DMS153 treated with DMSO at 0.1 percent for 48 hours (cell line): ENCODE measurements at regions not wholly inside any gene's neighbourhood (a gene's known extent, or its start where the extent isn't known, plus 50 kb on each side); places are given as distances from the start of the nearest gene placed in this dataset.
"Not testable (repeated sequence)": the region's sequence is repeated elsewhere in the genome, so short reads cannot be mapped to it uniquely, and the experiment has no call there.

Experiments used
- DNase-seq: peaks from one replicate; lab custom pipeline; 2025; ENCODE audit not compliant: unreplicated experiment; lab: John Stamatoyannopoulos, UW

DNA sequence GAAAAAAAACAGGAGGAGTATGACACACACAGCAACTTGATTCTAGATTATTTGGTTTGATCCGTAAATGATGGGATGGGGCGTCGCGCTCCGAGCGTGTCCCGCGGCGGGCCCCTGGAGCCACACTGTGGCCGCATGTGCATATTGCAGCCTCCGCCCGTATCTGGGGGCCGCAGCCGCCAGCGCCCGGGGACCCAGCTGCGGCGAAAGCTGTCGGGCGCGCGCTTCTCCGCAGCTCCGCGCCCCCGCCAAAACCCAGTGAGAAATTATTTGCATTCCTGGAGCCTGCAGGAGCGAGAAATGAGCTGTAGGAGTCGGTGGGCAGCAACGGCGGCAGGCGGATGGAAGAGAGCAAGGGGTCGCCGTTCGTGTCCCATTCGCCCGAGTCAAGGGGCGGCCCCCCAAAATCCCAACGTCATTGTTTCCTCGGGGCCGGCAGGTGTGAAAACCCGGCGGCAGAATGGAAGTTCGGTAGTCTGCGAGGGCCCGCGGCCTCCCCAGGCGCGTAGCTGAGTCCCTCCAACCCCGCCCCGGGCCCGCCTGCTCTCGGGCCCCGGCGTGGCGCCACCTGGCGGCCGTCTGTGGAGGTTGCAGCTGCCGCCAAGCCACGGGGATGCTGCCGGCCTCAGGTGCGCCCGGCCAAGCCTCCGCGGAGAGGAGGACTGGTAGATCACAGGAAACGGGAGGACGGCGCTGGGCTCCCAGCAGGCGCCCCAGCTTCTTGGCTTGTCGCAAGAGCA is 86.8 kb downstream of the FAM72B start:
- not testable (repeated sequence) for DNase-seq

DNA sequence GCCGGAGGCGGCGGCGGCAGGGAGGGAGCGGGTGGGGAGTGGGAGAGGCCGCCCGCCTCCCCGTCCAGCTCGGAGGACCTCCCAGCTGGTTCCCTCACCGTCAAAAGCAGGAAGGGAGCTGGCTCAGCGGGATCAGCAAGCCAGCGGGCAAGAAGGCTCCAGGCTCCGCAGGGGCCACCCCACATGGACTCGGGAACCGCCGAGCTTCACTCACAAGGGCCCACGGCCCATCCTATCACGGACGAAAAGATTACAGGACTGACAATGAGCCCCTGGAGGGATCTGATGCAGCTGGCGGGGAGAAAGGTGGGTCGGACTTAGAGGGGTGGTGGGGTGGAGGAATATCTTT is 86.3 kb downstream of the FAM72B start:
- DNase-seq = not testable (repeated sequence)

DNA sequence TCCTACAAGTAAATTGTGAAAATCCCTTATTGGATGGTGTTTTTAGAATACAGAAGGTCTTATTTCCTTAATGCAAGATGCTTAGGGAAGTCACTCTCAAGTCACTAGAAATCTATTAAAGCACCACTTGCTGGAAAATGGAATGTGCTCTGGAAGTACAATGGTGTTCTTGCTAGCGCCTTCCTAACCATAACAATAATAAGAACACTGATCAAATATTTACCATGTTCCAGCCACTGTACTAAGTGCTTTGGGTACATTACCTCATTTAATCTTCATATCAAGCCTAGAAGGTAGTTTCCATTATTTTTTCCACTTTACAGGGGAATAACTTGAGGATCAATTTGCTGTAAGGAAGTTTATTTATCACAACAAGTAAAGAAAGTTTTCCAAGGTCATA is 75.1 kb downstream of the FAM72B start:
- not testable (repeated sequence) for DNase-seq

DNA sequence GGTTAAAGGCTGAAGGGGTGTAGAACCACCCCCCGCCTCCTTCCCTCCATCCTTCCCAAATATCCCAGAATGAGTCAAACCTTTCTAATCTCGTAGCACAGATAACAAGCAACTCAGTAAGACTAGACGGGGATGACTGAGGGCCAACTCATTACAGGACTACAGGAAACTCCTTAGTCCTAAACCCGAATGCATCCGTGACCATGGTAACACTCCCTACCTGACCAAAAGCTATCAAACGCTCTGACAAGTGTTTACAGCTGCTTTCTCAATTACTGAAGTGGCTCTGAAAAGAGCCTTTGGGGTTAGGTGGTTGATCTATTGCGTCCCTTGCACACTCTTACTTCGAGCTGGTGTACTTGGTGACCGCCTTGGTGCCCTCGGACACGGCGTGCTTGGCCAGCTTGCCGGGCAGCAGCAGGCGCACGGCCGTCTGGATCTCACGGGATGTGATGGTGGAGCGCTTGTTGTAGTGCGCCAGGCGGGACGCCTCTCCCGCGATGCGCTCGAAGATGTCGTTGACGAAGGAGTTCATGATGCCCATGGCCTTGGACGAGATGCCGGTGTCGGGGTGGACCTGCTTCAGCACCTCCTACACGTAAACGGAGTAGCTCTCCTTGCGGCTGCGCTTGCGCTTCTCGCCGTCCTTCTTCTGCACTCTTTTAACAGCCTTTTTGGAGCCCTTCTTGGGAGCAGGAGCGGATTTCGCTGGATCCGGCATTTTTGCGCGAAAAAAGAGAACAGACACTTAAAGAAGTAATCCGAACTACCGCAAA is 67.4 kb downstream of the FAM72B start:
- not testable (repeated sequence) for DNase-seq

DNA sequence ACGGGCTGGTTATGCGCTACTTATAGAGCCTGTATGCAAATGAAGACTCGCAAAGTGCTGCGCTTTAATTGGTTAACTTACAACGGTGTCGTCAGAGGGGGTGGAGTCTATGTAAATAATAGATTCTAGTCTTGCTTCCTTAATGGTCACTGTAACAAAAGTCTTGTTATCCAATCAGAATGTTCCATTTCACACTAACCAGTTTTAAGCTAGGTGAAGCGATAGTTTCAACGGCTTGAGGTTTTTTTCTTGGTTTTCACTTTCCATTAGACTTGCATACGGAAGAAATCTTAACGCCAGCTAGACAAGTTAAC is 66.9 kb downstream of the FAM72B start:
- not testable (repeated sequence) for DNase-seq

DNA sequence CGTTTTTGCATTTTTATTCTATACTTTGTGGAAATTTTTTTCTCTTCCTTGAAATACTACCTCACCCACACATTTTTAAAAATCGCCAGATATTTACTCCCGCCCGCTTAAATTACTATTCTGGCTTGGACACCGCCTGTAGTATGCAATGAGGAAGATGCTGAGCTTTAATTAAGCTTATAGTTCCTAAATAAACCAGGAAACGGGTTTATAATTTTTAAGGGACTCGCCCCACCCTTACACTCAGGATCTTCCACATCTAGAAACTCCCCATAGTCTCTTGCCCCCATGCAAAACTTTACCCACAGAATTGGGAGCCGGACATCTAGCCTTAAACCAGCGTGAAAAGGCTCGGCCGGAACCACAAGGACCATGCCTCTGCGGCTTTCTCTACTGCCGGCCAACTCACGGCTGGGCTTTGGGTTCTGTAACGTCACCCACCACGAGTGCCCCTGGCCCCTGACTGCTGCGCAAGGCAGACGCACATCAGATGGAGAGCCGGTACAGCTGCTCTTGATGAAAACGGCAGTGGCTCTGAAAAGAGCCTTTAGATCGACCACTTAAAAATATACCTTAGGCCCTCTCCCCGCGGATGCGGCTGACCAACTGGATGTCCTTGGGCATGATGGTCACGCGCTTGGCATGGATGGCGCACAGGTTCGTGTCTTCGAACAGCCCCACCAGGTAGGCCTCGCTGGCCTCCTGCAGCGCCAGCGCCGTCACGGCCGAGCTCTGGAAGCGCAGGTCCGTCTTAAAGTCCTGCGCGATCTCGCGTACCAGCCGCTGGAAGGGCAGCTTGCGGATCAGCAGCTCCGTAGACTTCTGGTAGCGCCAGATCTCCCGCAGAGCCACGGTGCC is 66.3 kb downstream of the FAM72B start:
- not testable (repeated sequence) for DNase-seq
